GM15510 (cell line): ENCODE measurements at regions not wholly inside any gene's neighbourhood (a gene's known extent, or its start where the extent isn't known, plus 50 kb on each side); places are given as distances from the start of the nearest gene placed in this dataset.

Source experiments
- POLR2A ChIP-seq: IDR thresholded peaks from 3 replicates; pipeline ENCODE4 v1.6.1; 2011; ENCODE audit warnings: borderline replicate concordance; ENCODE audit not compliant: insufficient read length; ENCODE audit errors: extremely low read depth

GRCh38 chr6:26224940-26225847 is 138.0 kb downstream of the HFE start:
- TF ChIP-seq POLR2A = no peak

GRCh38 chr6:26225848-26226578 is 138.8 kb downstream of the HFE start:
- no peak for TF ChIP-seq POLR2A

GRCh38 chr6:26226579-26226967 is 138.4 kb upstream of the BTN3A2 start:
- no peak for TF ChIP-seq POLR2A

GRCh38 chr6:26230351-26230750 is 134.6 kb upstream of the BTN3A2 start:
- no peak for TF ChIP-seq POLR2A

- no peak for TF ChIP-seq POLR2A
These were observed 133.9 kb upstream of the BTN3A2 start for GRCh38 chr6:26231006-26231587.

GRCh38 chr6:26232306-26232939 is 132.6 kb upstream of the BTN3A2 start:
- no peak for TF ChIP-seq POLR2A

- peak; percentile 9 for TF ChIP-seq POLR2A
These were observed 131.9 kb upstream of the BTN3A2 start for GRCh38 chr6:26232940-26233648.

- TF ChIP-seq POLR2A = peak; percentile 99
These were observed 131.2 kb upstream of the BTN3A2 start for GRCh38 chr6:26233649-26234420.

- peak; percentile 94 for TF ChIP-seq POLR2A
These were observed 130.3 kb upstream of the BTN3A2 start for GRCh38 chr6:26234421-26235301.

- TF ChIP-seq POLR2A = no peak
These were observed 129.7 kb upstream of the BTN3A2 start for GRCh38 chr6:26235302-26235670.

GRCh38 chr6:26240157-26241032 is 124.6 kb upstream of the BTN3A2 start:
- TF ChIP-seq POLR2A = peak; percentile 99
